Epithelial cell of esophagus (primary cell): ENCODE measurements at regions not wholly inside any gene's neighbourhood (a gene's known extent, or its start where the extent isn't known, plus 50 kb on each side); places are given as distances from the start of the nearest gene placed in this dataset.

Experiments used
- DNase-seq: peaks from one replicate; pipeline ENCODE4 v3.0.0; 2010; ENCODE audit warnings: low read depth
- H3K4me3 ChIP-seq: 2 replicates; pipeline ENCODE4 v1.5.1; 2011; ENCODE audit warnings: mild to moderate bottlenecking, low read length, control low read depth
- TF ChIP-seq, protein P1 (sequence below): IDR thresholded peaks from 2 replicates; pipeline ENCODE4 v1.5.1; 2011; ENCODE audit warnings: low read depth, mild to moderate bottlenecking, low read length, control low read depth, inconsistent platforms; ENCODE audit not compliant: insufficient read depth; ENCODE audit errors: missing control alignments

- TF ChIP-seq, protein P1, sequence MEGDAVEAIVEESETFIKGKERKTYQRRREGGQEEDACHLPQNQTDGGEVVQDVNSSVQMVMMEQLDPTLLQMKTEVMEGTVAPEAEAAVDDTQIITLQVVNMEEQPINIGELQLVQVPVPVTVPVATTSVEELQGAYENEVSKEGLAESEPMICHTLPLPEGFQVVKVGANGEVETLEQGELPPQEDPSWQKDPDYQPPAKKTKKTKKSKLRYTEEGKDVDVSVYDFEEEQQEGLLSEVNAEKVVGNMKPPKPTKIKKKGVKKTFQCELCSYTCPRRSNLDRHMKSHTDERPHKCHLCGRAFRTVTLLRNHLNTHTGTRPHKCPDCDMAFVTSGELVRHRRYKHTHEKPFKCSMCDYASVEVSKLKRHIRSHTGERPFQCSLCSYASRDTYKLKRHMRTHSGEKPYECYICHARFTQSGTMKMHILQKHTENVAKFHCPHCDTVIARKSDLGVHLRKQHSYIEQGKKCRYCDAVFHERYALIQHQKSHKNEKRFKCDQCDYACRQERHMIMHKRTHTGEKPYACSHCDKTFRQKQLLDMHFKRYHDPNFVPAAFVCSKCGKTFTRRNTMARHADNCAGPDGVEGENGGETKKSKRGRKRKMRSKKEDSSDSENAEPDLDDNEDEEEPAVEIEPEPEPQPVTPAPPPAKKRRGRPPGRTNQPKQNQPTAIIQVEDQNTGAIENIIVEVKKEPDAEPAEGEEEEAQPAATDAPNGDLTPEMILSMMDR, result no peak
- peak; percentile 7 for DNase-seq
- H3K4me3 ChIP-seq, result no peak overlapping the region
These were observed 63.8 kb upstream of the SSTR1 start for GRCh38 chr14:38143659-38144505.

GRCh38 chr14:38145142-38145541, 62.6 kb upstream of the SSTR1 start:
- TF ChIP-seq, protein P1, result no peak
- DNase-seq, result peak; percentile 55
- H3K4me3 ChIP-seq, result no peak overlapping the region

DNA sequence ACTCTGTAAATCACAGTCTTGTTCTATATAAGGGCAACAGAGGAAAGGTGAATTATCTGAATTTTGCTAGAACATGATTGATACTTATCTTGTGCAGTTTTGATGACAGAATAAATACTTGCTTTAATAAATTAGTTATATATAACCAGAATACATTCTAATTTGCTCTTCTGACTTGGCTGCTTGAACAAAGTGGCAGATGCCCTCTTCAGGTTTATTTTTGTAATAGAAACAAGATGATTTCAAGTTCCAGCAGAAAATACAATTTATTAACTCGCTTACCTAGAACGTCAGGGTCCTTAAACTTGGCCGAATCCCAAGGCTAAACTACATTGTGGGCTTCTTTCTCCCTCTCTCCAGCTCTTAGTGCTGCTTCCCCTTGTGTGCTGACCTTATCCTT, 57.6 kb upstream of the SSTR1 start:
- no peak overlapping the region for H3K4me3 ChIP-seq
- TF ChIP-seq, protein P1, result no peak
- no peak for DNase-seq
